Inflammatory macrophage treated with lipopolysaccharide for 1 hour (primary cell): ENCODE measurements at regions not wholly inside any gene's neighbourhood (a gene's known extent, or its start where the extent isn't known, plus 50 kb on each side); places are given as distances from the start of the nearest gene placed in this dataset.
"Not testable (repeated sequence)": the region's sequence is repeated elsewhere in the genome, so short reads cannot be mapped to it uniquely, and the experiment has no call there.

ENCODE experiments used
- DNase-seq, 2 donors: peaks; one replicate each; pipeline ENCODE4 v3.0.0-alpha.2; 2020 to 2022

GRCh38 chr6:140548366-140548765 is 1173.9 kb upstream of the CITED2 start:
- no peak for DNase-seq

GRCh38 chr6:140546640-140547039 is 1172.2 kb upstream of the CITED2 start:
- DNase-seq, result no peak

- DNase-seq, result no peak
Observed at GRCh38 chr6:140544431-140544830, 1170.0 kb upstream of the CITED2 start.

GRCh38 chr6:140542863-140543262 is 1168.4 kb upstream of the CITED2 start:
- DNase-seq, result no peak

- DNase-seq, result no peak
Observed at GRCh38 chr6:140541288-140541687, 1166.8 kb upstream of the CITED2 start.

GRCh38 chr6:140540743-140541142 is 1166.3 kb upstream of the CITED2 start:
- DNase-seq, result no peak

GRCh38 chr6:140538926-140539325 is 1164.5 kb upstream of the CITED2 start:
- DNase-seq, result no peak

- no peak for DNase-seq
Observed at GRCh38 chr6:140537834-140538705, 1163.6 kb upstream of the CITED2 start.

GRCh38 chr6:140537211-140537610 is 1162.8 kb upstream of the CITED2 start:
- DNase-seq, result no peak

GRCh38 chr6:140535511-140535910 is 1161.1 kb upstream of the CITED2 start:
- no peak for DNase-seq

- no peak for DNase-seq
Observed at GRCh38 chr6:140533526-140533925, 1159.1 kb upstream of the CITED2 start.

- no peak for DNase-seq
Observed at GRCh38 chr6:140504776-140505175, 1130.3 kb upstream of the CITED2 start.

GRCh38 chr6:140500849-140501248 is 1126.4 kb upstream of the CITED2 start:
- DNase-seq, result no peak

- no peak for DNase-seq
Observed at GRCh38 chr6:140499607-140500006, 1125.2 kb upstream of the CITED2 start.

- DNase-seq, result no peak
Observed at GRCh38 chr6:140494321-140495108, 1120.1 kb upstream of the CITED2 start.

GRCh38 chr6:140493470-140493869 is 1119.0 kb upstream of the CITED2 start:
- not testable (repeated sequence) for DNase-seq

GRCh38 chr6:140490081-140490480 is 1115.6 kb upstream of the CITED2 start:
- peak; percentile 12 to 33 for DNase-seq

GRCh38 chr6:140487586-140487985 is 1113.1 kb upstream of the CITED2 start:
- DNase-seq, result no peak

- DNase-seq, result no peak
Observed at GRCh38 chr6:140486450-140487361, 1112.3 kb upstream of the CITED2 start.

GRCh38 chr6:140485740-140486449 is 1111.4 kb upstream of the CITED2 start:
- peak; percentile 80 to 93 for DNase-seq

- peak; percentile 35 to 52 for DNase-seq
Observed at GRCh38 chr6:140480852-140481251, 1106.4 kb upstream of the CITED2 start.

- DNase-seq, result no peak
Observed at GRCh38 chr6:140478631-140479030, 1104.2 kb upstream of the CITED2 start.
